Prostate gland (tissue), 2 donors: ENCODE measurements at regions not wholly inside any gene's neighbourhood (a gene's known extent, or its start where the extent isn't known, plus 50 kb on each side); places are given as distances from the start of the nearest gene placed in this dataset.

Experiments
- POLR2AphosphoS5 ChIP-seq: sonication (generic); formaldehyde crosslinking; IDR thresholded peaks from one replicate; pipeline ENCODE4 v1.6.1; 2017; ENCODE audit warnings: antibody characterized with exemption
- TF ChIP-seq, protein P1 (sequence below), 4 experiments: fragments of 200-600 bp in 2 of 4; fragments of 450-650 bp in 2 of 4; sonication (generic) in 2 of 4; IDR thresholded peaks; 1 replicate in 3 of 4; 2 replicates in 1 of 4; pipeline ENCODE4 v1.5.1; 2016 to 2019; ENCODE audit warnings: antibody characterized with exemption in 4 of 4, mild to moderate bottlenecking in 2 of 4, moderate library complexity in 2 of 4

DNA sequence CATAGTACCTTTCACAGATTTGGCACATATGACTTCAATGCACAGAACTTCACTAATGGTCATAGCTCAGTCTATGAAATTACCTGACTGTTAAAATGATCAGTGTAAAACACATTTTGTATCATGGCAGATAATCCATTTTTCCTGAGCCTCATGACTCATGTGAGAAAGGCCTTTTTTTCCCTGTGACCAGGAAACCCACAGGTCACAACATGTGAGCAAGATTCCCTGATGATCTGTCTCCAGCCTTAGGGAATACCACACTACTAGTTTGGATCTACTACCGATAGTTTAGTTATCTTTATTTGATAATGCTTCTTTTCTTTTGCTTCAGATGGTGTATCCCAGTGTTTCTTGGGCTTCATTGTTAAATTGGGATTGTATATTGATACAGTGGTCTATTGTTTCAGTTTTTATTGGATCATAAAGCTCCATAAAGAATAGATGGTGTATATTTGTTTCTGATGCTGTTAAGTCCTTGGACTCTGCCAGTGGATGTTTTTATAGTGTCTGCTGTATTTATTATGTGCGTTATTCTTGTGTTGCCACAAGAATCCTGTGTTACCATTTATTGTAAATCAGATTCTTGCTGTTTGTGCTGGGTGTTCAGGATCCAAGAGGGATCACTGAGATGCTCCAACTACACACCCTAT lies 248.7 kb upstream of the PELI2 start:
- TF ChIP-seq POLR2AphosphoS5 = no peak
- TF ChIP-seq, protein P1, sequence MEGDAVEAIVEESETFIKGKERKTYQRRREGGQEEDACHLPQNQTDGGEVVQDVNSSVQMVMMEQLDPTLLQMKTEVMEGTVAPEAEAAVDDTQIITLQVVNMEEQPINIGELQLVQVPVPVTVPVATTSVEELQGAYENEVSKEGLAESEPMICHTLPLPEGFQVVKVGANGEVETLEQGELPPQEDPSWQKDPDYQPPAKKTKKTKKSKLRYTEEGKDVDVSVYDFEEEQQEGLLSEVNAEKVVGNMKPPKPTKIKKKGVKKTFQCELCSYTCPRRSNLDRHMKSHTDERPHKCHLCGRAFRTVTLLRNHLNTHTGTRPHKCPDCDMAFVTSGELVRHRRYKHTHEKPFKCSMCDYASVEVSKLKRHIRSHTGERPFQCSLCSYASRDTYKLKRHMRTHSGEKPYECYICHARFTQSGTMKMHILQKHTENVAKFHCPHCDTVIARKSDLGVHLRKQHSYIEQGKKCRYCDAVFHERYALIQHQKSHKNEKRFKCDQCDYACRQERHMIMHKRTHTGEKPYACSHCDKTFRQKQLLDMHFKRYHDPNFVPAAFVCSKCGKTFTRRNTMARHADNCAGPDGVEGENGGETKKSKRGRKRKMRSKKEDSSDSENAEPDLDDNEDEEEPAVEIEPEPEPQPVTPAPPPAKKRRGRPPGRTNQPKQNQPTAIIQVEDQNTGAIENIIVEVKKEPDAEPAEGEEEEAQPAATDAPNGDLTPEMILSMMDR (IDR thresholded peaks at IDR 0.05) = no peak
